ENCODE measurements at regions not wholly inside any gene's neighbourhood (a gene's known extent, or its start where the extent isn't known, plus 50 kb on each side); places are given as distances from the start of the nearest gene placed in this dataset.

DNA sequence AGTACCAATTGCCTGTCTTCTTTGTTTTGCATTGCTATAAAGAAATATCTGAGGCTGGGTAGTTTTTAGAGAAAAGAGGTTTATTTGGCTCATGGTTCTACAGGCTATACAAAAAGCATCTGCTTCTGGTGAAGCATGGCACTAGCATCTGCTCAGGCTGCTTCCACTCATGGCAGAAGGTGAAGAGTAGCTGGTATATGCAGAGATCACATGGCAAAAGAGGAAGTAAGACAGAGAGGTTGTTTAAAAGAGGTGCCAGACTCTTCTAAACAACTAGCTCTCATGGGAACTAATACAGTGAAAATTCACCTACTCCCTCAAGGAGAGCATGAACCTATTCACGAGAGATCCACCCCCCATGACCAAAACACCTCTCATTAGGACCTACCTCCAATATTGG lies 56.7 kb upstream of the GUCA2B start:
- DNase-seq: no peak

DNA sequence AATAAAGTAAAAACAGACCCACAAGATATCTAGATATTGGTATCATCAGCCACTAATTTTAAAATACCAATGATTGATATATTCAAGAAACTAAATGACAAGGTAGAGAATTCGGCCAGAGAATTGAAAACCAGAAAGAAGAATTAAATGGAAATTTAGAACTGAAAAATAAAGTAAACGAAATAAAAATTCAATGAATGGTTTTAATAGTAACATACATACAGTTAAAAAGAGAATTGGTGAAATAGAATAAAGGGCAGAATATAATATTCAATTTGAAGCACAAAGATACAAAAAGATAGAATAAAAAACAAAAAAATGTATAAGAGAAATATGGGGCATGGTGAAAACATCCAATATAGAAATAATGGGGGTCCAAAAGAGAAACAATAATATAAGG lies 64.0 kb upstream of the GUCA2B start:
- DNase-seq: no peak

DNA sequence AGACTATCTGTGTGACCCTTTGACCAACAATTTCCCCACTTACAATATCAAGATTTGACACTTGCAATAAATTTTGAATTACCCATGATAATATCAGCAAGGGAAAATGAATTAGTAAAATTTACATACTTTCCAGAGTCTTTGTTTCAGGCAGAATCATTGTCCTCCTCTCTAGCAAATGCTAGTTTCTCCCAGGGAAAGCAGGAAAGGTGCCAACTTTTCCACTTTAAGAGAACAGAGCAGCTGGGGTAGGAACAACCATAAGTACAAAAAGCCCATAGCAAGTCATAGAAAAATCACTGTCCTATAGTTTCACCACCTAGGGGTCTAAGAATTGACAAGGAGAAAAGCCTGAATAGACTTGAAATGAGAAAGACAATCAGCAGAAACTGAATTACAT lies 67.1 kb upstream of the GUCA2B start:
- no peak for DNase-seq

DNA sequence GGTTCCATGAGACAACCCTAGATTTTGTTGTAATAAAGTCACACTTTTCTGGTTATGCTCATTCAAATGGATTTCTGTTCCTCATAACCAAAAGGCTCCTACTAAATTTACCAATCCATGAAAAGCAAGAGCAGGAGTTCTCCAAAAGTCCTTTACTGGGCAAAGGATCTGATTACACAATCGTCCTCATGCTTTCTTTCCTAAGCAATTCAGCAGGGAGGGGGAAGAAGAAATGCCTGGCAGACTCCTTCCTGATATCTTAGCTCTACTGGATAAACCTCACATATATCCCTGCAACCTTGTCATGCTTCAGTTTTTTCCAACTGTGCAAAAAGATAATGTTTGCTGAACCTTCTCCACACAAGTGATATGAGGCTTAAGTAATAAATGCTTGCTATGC lies 67.6 kb upstream of the GUCA2B start:
- DNase-seq: no peak

DNA sequence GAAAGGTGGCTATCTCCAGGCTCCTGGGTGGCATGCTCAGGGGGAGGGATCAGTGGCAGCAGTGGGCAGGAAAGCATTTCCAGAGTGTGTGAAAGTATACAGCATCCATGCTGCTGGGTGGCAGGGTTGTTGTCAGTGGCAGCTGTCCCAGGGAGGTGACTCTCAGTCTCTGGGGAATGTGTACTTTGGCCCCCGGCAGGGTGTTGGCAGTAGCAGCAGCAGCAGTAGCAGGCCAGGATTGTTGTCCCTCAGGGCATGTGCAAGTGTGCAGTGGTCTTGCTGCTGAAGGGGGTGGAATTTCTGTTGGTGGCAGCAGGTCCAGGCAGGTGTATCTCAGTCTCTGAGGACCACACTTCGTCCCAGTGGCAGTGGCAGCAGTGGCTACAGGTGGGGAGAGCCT lies 71.7 kb upstream of the GUCA2B start:
- no peak for DNase-seq

DNA sequence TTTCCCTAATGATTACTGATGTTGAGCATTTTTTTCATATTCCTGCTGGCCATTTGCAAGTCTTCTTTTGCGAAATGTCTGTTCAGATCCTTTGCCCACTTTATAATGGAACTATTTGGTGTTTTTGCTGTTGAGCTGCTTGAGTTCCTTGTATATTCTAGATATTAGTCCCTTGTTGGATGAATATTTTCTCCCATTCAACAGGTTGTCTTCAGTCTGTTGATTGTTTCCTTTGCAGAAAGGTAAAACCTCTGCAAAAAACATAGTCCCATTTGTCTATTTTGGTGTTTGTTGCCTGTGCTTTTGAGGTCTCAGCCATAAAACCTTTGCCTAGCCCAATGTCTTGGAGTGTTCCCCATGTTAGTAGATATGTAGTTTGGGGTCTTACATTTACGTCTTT lies 78.0 kb upstream of the GUCA2B start:
- DNase-seq: no peak

DNA sequence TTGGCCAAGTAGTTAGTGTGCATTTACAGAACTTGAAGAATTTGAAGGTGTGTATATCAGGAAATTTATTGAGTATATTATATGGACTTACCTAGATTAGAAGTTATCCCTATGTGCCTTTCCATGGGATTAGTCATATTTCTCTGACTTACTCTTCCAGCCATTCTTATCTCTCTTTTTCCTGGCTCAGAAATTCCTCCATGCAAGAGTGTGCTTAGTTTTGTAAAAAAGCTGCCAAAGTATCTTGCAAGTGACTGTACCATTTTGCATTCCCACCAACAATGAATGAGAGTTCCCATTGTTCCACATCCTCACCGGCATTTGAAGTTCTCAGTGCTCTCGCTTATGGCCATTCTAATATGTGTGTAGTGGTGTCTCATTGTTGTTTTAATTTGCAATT lies 82.2 kb upstream of the GUCA2B start:
- no peak for DNase-seq

DNA sequence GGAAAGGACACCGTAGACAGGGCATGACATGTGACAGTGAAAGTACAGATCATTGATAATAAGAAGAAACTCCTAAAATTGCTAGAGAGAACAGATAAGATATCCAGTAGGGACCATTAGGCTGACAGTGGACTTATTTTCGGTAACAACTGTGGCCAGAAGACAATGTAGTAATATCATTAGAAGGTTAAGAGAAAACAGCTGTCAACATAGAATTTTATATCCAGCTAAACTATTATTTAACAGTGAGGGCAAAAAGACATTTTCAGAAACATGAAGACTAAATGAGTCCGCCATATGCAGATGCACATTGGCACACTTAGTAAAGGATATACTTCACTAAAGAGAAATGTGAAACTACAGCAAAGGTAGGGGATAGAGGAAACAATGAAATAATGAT lies 95.4 kb upstream of the GUCA2B start:
- DNase-seq: no peak

DNA sequence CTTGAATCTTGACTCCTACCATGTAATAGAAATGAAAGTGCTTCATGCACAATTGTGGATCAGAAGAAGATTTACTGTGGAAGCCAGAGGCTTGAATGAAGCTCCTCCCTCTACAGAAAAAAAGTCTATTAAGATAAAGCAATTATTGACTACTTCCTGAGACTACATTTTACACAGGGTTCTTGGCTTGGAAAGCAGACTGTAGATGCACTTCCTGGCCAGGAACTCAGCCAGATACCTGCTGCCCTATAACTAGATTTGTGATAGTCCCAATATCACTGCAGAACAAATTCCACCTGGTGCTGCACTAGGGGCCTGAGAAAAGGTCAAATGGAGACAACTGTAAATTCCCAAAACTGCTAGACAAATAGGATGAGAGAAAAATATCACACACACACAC lies 96.8 kb upstream of the GUCA2B start:
- DNase-seq: no peak

DNA sequence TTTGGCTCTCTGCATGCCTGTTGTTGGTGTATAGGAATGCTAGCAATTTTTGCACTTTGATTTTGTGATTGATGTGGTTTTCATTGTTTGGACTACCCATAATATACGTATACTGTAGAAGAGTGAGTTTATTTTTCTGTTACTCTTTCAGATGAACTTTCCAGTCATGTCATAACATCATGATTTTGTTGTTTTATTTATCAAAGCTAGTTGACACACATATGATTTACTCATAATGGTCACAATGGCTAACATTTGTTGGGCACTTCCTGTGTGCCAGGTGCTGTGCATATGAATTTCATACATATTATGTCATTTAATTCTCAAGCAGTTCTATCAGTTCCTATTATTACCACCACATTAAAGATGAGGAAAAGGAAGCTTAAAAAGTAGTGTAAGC lies 98.1 kb upstream of the GUCA2B start:
- DNase-seq: no peak

DNA sequence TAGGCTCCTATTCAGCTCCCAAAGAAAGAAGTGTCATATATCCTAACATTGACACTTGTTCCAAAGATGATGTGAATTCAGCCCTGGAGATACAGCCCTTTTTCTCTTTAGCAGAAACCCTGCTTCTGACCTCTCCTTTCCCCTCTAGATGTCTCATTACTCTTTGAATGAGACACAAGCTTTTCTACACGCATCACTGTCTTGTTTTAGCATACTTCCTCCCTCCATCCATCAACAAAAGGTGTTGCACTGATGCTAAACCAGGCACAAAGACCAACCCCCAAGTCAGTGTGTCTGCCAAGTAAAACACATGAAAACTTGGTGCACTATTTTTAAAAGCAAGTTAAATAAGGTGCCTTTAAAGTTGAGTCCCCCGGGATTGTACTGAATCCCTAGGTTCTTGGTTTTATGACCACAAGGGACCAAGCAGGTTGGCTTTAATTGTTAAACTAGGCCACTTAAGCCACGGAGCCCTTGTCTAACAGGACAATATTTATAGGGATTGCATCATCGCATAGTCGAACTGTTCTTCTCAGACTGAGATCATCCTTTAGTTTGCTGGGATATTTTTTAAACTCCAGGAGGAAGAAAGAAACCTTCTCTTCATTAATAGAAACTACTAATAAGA lies 101.0 kb upstream of the GUCA2B start:
- no peak for DNase-seq

DNA sequence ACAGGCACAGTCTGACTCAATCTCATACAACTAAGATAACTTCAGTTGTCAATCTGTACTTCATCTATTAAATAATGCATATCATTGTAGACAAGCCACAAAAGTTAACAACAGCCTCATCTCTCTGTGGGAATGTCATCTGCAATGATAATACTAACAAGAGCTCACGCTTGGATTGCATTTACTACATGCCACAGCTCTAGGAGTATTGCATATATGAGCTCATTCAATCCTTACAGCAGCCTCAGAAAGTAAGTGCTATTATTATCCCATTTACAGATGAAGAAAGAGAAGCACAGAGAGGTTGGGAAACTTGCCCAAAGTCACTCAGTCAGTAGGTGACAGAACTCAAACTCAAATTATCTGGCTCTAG lies 105.7 kb upstream of the GUCA2B start:
- DNase-seq: no peak

DNA sequence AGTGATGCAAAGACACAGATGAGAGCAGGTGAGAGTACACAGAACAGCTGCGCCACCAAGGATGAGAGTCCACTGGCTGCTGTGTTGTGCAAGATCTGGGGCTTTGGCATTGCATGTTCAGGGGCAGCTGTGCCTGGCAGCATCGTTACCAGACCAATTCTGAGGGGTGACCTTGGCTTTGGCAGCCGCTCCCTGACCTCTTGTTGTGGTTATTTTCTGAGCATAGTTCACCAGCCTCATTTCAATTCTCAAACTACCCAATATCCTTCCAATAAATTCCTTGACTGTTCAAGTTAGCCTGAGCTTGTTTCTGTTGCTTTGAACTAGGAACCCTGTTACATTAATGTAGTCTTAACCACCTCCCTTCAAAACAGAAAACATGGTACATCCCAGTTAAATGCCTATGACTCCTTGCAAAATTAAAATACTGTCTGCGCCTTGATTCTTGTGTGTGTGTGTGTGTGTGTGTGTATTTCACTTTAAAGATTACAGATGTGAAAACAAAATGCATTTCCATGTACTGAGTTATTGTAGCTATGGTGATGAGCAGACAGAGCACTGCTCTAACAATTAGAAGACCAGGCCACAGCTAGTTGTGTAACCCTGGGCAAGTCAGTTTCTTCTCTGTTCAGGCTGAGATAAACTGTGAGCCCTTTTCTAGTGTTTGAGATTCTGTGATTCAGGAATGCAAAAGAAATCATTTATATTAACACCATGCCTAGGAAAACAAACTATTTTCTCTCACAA lies 106.3 kb upstream of the GUCA2B start:
- DNase-seq: no peak

DNA sequence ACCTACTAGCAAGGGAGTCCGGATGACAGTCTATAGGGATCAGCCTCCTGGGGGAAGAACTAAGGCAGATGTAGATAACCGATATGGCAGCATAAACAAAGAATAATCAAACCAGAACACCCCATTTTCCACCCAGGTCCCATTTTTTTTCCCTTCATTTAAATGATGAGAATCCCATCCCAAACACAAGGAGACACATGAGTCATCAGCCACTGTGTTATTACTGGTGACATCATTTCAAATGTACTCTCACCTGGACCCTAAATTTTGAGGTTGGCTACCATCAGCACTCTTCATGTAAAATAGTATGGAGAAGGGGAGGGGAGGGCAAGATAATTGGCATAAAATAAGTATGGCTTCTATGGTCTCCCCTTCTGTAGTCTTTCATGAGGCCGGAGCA lies 108.9 kb upstream of the GUCA2B start:
- no peak for DNase-seq

DNA sequence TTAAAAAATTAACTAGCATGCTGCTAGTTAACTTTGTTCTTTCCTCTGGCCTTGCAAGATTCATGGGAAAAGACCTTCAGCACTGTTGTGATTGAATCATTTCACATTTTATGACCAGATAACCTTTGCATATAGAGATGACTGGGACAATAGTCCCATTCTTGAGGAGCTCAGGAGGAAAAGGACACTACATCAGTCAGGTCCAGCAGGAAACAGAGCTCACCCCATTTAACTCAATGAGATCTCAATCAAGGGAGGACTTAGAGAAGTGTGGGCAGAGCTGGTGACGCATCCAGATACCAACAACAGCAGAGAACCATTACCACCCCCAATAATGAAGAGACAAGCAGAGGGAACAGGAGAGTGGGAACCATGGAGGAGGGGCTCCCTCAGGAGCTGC lies 109.4 kb upstream of the GUCA2B start:
- no peak for DNase-seq

DNA sequence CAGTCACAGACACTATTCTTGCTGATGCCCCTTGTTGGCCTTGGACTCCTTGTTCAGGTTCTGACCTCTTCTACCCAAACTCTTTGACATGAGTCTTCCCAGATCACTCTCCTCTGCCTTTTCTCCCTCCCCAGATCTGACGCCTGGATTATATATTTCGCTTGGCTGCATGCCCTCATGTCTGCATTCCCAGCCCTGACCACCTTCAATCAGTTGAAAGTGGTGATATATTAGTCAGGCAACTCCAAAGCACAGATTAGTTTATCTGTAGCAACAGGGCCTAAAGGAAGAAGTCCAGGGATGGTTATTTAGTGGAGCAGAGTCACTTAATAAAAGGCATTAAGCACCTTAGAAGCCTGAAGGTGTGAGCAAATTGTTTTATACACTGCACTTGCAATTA lies 110.0 kb upstream of the GUCA2B start:
- DNase-seq: no peak

DNA sequence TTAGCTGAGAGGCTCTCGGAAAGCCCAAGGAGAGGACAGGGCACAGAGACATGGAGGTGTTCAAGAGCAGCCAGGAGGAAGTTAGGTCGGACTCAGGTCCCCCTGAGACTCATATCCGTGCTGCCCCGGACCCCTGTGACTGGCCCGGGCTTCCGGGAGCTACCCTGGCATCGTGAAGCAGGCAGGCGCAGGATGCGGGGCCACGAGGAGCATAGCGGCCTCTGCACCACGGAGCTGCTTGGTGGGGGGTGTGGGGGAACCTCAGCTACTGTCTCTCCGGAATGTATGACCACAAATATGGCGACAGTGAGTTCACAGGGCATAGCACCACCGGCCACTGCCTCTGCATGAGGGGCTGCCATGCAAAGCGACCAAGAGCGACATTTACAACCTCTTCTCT lies 112.2 kb upstream of the GUCA2B start:
- no peak for DNase-seq

DNA sequence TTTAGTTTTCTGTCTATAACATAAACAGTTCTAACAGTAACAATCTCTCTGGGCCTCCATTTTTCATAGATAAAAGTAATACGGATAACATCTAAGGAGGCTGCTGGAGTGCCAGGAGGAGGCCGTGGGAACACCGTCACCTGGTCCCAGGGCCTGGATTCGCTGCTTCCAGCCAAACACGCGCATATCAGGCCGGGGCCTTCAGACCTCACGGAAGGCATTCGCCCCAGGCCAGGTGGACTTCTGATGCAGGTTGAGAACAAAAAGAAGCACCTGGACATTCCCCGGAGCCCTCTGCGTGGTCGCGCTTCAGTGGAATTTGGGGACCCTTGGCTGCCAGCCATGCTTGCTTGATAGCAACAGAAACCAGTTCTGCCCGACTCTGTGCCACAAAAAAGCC lies 113.1 kb upstream of the GUCA2B start:
- no peak for DNase-seq

DNA sequence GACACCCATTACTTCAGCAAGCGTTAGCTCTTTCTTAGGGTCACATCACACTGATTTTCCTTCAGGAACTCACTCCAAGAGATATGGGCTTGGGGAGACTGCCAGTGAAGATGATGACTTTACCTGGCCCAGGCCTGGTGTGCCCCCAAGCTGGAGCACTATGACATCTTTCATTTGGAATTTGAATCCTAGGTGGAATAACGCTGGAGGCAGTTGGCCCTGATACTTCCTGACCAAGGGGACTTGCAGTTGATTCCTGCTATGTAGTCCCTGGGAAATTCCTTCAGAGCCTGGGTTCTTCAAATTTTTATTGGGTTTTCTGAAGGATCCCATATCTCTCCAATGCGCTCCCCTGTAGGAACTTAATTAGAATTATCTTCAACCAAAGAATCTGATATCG lies 114.9 kb upstream of the GUCA2B start:
- DNase-seq: no peak

DNA sequence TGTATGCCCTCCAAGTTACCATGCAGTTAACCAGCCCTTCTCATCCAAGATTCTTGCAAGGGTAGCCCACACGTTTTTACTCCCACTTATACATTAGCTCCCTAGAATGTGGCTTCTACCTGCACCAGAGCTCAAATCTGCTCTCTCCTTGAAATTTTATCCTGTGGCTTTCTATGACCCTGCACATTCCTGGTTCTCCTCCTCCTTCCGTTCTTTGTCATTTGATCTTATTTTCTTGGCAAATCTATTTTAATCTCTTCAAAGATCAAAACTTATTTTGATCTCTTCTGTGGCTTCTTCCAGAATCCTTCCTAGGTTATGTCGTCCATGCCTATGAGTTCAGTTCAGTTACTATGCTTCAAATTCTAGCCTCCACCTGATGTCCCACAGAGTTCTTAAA lies 115.6 kb upstream of the GUCA2B start:
- DNase-seq: no peak

DNA sequence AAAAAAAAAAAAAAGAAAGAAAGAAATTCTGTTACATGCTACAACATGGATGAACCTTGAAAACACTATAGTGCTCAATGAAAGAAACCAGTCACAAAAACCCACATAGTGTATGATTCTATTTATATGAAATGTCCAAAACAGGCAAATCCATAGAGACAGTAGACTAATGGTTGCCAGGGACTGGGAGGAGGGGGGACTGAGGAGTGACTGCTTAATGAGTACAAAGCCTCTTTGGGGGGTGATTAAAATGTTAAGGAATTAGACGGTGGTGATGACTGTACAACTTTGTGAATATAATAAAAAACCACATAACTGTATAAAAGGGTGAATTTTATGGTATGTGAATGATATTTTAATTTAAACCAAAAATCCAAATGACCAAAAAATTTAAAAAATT lies 116.0 kb upstream of the GUCA2B start:
- DNase-seq: no peak

DNA sequence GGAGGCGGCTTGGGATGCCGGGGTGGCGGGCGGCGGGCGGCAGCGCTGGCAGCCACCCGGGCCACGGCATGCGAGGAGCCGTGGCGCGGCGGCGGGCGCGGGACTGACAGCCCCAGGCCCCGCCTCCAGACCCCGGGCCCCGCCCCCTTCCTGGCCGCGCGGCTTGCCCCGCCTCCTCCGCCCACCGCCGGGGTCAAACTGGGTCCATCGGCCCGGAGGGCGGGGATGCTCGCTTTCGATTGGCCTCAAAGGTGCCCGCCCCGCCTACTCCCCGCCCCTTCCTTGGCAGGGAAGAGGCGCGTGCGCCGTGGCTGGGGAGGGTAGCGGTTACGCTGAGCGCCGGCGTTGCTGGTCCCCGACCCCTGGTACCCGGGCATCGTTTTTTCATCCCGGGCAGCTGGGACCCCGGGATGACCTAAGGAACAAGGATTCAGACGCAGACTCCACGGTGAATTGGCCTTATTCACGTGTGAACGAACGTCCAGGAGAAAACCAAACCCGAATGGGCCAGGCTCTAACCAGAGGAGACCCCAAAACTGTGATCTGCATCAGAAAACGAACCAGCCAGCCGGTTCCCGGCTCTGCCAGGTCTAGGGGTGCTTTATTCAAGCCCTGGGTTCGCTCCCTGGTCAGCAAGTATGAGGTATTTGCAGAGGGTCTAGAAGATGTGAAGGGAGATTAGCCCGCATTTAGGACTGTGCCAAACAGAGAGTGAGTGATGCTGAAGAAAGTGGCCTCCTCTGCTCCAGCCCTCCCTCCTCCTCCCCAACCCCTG lies 117.2 kb upstream of the GUCA2B start:
- DNase-seq: peak; percentile 24 to 97 (median 91)

DNA sequence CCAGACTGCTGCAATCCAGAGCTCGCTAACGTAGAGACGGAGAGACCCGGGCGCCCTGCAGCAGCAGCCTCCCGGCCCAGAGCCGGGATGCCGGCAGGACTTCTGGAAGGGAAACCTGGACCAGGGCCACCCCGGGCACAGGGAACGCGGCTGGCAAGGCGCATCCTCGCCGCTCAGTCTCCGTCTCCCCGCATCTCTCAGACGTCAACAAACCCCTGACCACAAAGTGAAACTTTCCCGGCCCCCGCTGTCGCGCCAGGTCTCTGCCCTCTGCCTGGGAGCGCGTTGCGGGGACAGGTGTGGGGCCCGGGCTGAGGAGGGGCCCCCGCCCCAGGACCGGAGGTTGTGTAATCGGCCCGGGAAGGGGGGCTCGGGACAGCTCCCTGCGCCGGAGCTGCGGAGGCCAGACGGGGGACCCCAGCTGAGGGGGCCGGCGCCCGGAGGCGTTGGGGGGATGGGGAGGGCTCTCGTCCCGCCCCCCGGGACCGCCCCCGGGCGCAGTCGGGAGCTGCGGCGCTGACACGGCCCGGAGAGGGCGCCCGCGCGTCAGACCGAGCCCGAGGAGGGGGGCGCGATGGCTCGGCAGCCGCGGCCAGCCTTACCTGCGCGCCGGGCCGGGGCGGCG lies 116.6 kb upstream of the HIVEP3 start:
- DNase-seq: peak in 13 of 14 donors; percentile 41 to 92 (median 84)

DNA sequence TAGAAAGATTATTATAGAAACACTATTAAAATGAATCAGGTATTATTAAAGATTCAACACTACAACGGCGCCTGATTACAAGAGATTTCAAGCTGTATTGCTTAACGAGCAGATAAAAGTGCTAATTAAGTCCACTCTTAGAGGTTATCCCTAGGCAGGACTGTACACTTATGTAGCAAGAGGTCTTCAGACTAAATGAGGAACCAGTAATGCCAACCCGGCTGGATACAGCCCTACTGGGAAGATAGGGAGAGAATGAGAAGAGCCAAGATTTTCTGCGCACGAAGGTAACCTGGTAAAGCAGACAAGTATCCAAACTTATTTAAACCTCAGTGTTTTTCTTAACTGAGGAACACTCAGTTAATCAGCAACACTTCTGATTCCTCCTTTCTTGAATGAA lies 115.7 kb upstream of the HIVEP3 start:
- DNase-seq: no peak

All from C1 segment of cervical spinal cord (tissue), 14 donors.